ENCODE measurements at regions not wholly inside any gene's neighbourhood (a gene's known extent, or its start where the extent isn't known, plus 50 kb on each side); places are given as distances from the start of the nearest gene placed in this dataset.

DNA sequence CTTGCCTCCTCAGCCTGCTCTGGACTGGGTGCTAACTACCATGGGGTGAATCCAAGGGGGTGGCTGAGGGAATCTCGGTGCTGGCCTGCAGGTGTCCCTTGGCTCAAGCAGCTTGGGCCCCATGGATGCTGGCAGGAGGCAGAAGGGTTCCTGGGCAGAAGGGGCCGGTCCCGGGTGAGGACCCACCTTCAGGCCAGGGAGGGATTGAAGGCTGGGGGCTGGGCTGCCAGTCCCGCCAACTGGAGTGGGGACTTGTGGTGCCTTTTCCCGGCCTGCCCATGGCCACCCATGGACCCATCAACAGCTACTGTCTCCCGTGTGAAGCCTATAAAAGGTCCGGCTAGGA is 550.1 kb downstream of the SLC6A15 start:
- WGBS (ENCODE audit: insufficient coverage, insufficient read length), result no CpG with 5 or more reads among the region's 7 CpGs
- no peak for DNase-seq (ENCODE audit: low read depth, low spot score)

GRCh38 chr12:84361651-84362551 is 550.7 kb downstream of the SLC6A15 start:
- DNase-seq (ENCODE audit: low read depth, low spot score), result no peak
- Histone ChIP-seq H3K4me3 (ENCODE audit: low read length) (no peak overlapping the region), H3K9me3 (ENCODE audit: control insufficient read depth, insufficient read depth, low read length) (no peaks in the 10 kb centered on the region), H3K27me3 (ENCODE audit: control insufficient read depth, insufficient read depth, low read length) (no peaks in the 10 kb centered on the region), H3K4me1 (ENCODE audit: control insufficient read depth, insufficient read depth, low read length) (no peaks in the 10 kb centered on the region), H3K36me3 (ENCODE audit: control insufficient read depth, insufficient read depth, low read length) (no peaks in the 10 kb centered on the region), H3K27ac (ENCODE audit: low read length) (no peak overlapping the region)
- no CpG with 5 or more reads among the region's 27 CpGs for WGBS (ENCODE audit: insufficient coverage, insufficient read length)

More for the DNA sequence above, 550.1 kb downstream of the SLC6A15 start:
- Histone ChIP-seq H3K4me1 (ENCODE audit: control insufficient read depth, insufficient read depth, low read length) (no peaks in the 10 kb centered on the region), H3K36me3 (ENCODE audit: control insufficient read depth, insufficient read depth, low read length) (no peaks in the 10 kb centered on the region), H3K4me3 (ENCODE audit: low read length) (no peak overlapping the region), H3K27me3 (ENCODE audit: control insufficient read depth, insufficient read depth, low read length) (no peaks in the 10 kb centered on the region), H3K9me3 (ENCODE audit: control insufficient read depth, insufficient read depth, low read length) (no peaks in the 10 kb centered on the region), H3K27ac (ENCODE audit: low read length) (no peak overlapping the region)

- H3K27me3 ChIP-seq (ENCODE audit: control insufficient read depth, insufficient read depth, low read length), result no peaks in the 10 kb centered on the region
- H3K27ac ChIP-seq (ENCODE audit: low read length), result no peak overlapping the region
- H3K9me3 ChIP-seq (ENCODE audit: control insufficient read depth, insufficient read depth, low read length), result no peaks in the 10 kb centered on the region
- WGBS (ENCODE audit: insufficient coverage, insufficient read length), result no CpG with 5 or more reads among the region's 3 CpGs
- no peak for DNase-seq (ENCODE audit: low read depth, low spot score)
- H3K4me3 ChIP-seq (ENCODE audit: low read length), result no peak overlapping the region
- H3K4me1 ChIP-seq (ENCODE audit: control insufficient read depth, insufficient read depth, low read length), result no peaks in the 10 kb centered on the region
- H3K36me3 ChIP-seq (ENCODE audit: control insufficient read depth, insufficient read depth, low read length), result no peaks in the 10 kb centered on the region
Observed at GRCh38 chr12:84357314-84357713, 555.3 kb downstream of the SLC6A15 start.

- DNase-seq (ENCODE audit: low read depth, low spot score), result no peak
- no peaks in the 10 kb centered on the region for H3K36me3 ChIP-seq (ENCODE audit: control insufficient read depth, insufficient read depth, low read length)
- no peaks in the 10 kb centered on the region for H3K9me3 ChIP-seq (ENCODE audit: control insufficient read depth, insufficient read depth, low read length)
- H3K4me3 ChIP-seq (ENCODE audit: low read length), result no peak overlapping the region
- no CpG with 5 or more reads among the region's 5 CpGs for WGBS (ENCODE audit: insufficient coverage, insufficient read length)
- no peaks in the 10 kb centered on the region for H3K27me3 ChIP-seq (ENCODE audit: control insufficient read depth, insufficient read depth, low read length)
- H3K4me1 ChIP-seq (ENCODE audit: control insufficient read depth, insufficient read depth, low read length), result no peaks in the 10 kb centered on the region
- H3K27ac ChIP-seq (ENCODE audit: low read length), result no peak overlapping the region
Observed at GRCh38 chr12:84356224-84356623, 556.4 kb downstream of the SLC6A15 start.

DNA sequence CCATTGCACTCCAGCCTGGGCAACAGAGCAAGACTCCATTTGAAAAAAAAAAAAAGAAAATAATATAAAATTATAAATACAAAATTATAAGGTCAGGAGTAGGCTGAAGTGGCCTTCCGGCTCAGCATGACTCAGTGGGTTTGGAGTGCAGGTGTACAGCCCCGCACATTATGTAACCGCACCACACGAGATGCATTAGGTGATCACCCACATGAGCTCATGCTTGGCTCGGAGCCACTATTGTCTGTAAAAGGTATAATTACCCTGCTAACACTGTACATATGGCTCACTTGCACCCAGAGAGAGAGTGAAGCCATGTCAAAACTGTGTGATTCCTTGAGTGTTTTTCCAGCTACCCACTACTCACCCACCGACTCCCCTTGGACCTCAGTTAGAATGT is 557.0 kb downstream of the SLC6A15 start:
- Histone ChIP-seq H3K9me3 (ENCODE audit: control insufficient read depth, insufficient read depth, low read length) (no peaks in the 10 kb centered on the region), H3K36me3 (ENCODE audit: control insufficient read depth, insufficient read depth, low read length) (no peaks in the 10 kb centered on the region), H3K27me3 (ENCODE audit: control insufficient read depth, insufficient read depth, low read length) (no peaks in the 10 kb centered on the region), H3K27ac (ENCODE audit: low read length) (no peak overlapping the region), H3K4me3 (ENCODE audit: low read length) (no peak overlapping the region), H3K4me1 (ENCODE audit: control insufficient read depth, insufficient read depth, low read length) (no peaks in the 10 kb centered on the region)
- WGBS (ENCODE audit: insufficient coverage, insufficient read length), result no CpG with 5 or more reads among the region's 6 CpGs
- DNase-seq (ENCODE audit: low read depth, low spot score), result no peak

DNA sequence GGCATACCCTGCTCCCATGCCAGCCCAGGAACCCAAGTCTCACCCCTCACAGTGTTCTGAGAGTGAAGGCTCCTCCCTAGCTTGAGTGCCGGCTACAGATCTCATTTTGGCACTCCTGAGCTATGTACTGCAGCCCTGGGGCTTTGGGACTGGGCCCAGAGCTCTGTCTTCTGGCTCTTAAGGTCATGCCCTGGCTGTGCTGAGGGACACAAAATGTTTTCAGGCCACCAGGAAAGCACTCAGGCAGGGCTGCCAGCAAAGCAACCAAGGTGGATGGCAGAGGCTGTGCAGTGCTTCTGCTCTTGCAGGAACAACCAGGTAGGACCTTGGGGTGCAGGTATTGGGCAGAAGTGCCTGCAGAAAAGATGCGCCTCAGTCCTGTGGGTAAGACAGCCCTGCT is 564.0 kb downstream of the SLC6A15 start:
- H3K4me3 ChIP-seq (ENCODE audit: low read length), result no peak overlapping the region
- no CpG with 5 or more reads among the region's 2 CpGs for WGBS (ENCODE audit: insufficient coverage, insufficient read length)
- H3K27me3 ChIP-seq (ENCODE audit: control insufficient read depth, insufficient read depth, low read length), result no peaks in the 10 kb centered on the region
- no peaks in the 10 kb centered on the region for H3K9me3 ChIP-seq (ENCODE audit: control insufficient read depth, insufficient read depth, low read length)
- H3K27ac ChIP-seq (ENCODE audit: low read length), result no peak overlapping the region
- no peaks in the 10 kb centered on the region for H3K36me3 ChIP-seq (ENCODE audit: control insufficient read depth, insufficient read depth, low read length)
- no peaks in the 10 kb centered on the region for H3K4me1 ChIP-seq (ENCODE audit: control insufficient read depth, insufficient read depth, low read length)
- DNase-seq (ENCODE audit: low read depth, low spot score), result no peak

- Histone ChIP-seq H3K4me1 (ENCODE audit: control insufficient read depth, insufficient read depth, low read length) (no peaks in the 10 kb centered on the region), H3K9me3 (ENCODE audit: control insufficient read depth, insufficient read depth, low read length) (no peaks in the 10 kb centered on the region), H3K36me3 (ENCODE audit: control insufficient read depth, insufficient read depth, low read length) (no peaks in the 10 kb centered on the region), H3K4me3 (ENCODE audit: low read length) (no peak overlapping the region), H3K27ac (ENCODE audit: low read length) (no peak overlapping the region), H3K27me3 (ENCODE audit: control insufficient read depth, insufficient read depth, low read length) (no peaks in the 10 kb centered on the region)
- WGBS (ENCODE audit: insufficient coverage, insufficient read length), result no CpG with 5 or more reads among the region's 1 CpG
- DNase-seq (ENCODE audit: low read depth, low spot score), result no peak
Observed at GRCh38 chr12:84341467-84342193, 571.0 kb downstream of the SLC6A15 start.

GRCh38 chr12:84336231-84336630 is 576.4 kb downstream of the SLC6A15 start:
- Histone ChIP-seq H3K4me3 (ENCODE audit: low read length) (no peak overlapping the region), H3K27ac (ENCODE audit: low read length) (no peak overlapping the region), H3K4me1 (ENCODE audit: control insufficient read depth, insufficient read depth, low read length) (no peaks in the 10 kb centered on the region), H3K27me3 (ENCODE audit: control insufficient read depth, insufficient read depth, low read length) (no peaks in the 10 kb centered on the region), H3K36me3 (ENCODE audit: control insufficient read depth, insufficient read depth, low read length) (no peaks in the 10 kb centered on the region), H3K9me3 (ENCODE audit: control insufficient read depth, insufficient read depth, low read length) (no peaks in the 10 kb centered on the region)
- no peak for DNase-seq (ENCODE audit: low read depth, low spot score)
- no CpG with 5 or more reads among the region's 1 CpG for WGBS (ENCODE audit: insufficient coverage, insufficient read length)

DNA sequence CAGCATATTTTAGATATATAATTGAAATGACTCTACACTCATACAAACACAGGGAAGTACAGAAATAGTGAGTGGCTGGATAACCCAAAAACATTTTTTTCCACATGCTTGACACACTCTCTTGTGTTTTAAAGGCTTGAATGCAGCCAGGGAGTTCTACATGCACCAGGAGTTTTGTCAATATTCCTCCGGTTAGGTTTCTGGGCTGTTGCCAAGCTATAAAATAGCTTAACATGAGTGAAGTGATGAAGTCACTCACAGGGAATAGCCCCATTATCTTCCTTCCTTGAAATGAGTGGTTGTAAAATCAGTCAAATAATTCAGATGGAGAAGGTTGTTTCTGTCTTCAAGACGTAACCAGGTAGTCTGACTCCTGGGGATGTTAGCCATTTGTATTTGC is 582.7 kb downstream of the SLC6A15 start:
- no peaks in the 10 kb centered on the region for H3K9me3 ChIP-seq (ENCODE audit: control insufficient read depth, insufficient read depth, low read length)
- WGBS (ENCODE audit: insufficient coverage, insufficient read length), result no CpG with 5 or more reads among the region's 2 CpGs

DNA sequence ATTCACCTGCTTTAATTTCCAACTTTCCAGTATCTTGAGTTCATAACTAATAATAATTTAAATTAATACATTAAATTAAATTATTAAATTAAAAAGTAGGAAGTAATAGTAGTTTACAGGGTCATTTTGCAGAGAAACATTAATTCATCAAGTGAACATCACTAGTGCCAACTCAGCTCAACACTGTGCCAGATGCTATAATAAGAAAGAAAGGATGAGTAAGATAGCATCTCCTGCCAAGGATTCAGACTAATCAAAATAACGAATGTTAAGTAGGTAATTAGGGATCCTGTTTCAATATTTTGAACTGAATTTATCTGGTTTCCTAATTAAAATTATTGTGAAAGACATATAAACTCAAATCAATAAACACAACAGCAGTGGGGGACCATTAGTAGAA is 596.7 kb downstream of the SLC6A15 start:
- Histone ChIP-seq H3K4me3 (ENCODE audit: low read length) (no peak overlapping the region), H3K4me1 (ENCODE audit: control insufficient read depth, insufficient read depth, low read length) (no peaks in the 10 kb centered on the region), H3K27me3 (ENCODE audit: control insufficient read depth, insufficient read depth, low read length) (no peaks in the 10 kb centered on the region), H3K36me3 (ENCODE audit: control insufficient read depth, insufficient read depth, low read length) (no peaks in the 10 kb centered on the region), H3K27ac (ENCODE audit: low read length) (no peak overlapping the region), H3K9me3 (ENCODE audit: control insufficient read depth, insufficient read depth, low read length) (no peaks in the 10 kb centered on the region)
- no peak for DNase-seq (ENCODE audit: low read depth, low spot score)
- no CpG with 5 or more reads among the region's 1 CpG for whole genome bisulfite sequencing (ENCODE audit: insufficient coverage, insufficient read length)

More for the DNA sequence above, 582.7 kb downstream of the SLC6A15 start:
- DNase-seq (ENCODE audit: low read depth, low spot score), result no peak
- no peak overlapping the region for H3K27ac ChIP-seq (ENCODE audit: low read length)
- H3K4me3 ChIP-seq (ENCODE audit: low read length), result no peak overlapping the region
- H3K27me3 ChIP-seq (ENCODE audit: control insufficient read depth, insufficient read depth, low read length), result no peaks in the 10 kb centered on the region
- no peaks in the 10 kb centered on the region for H3K36me3 ChIP-seq (ENCODE audit: control insufficient read depth, insufficient read depth, low read length)
- no peaks in the 10 kb centered on the region for H3K4me1 ChIP-seq (ENCODE audit: control insufficient read depth, insufficient read depth, low read length)

GRCh38 chr12:84313323-84313675 is 599.3 kb downstream of the SLC6A15 start:
- no peak overlapping the region for H3K4me3 ChIP-seq (ENCODE audit: low read length)

More at GRCh38 chr12:84313323-84313675, 599.3 kb downstream of the SLC6A15 start:
- Histone ChIP-seq H3K27me3 (ENCODE audit: control insufficient read depth, insufficient read depth, low read length) (no peaks in the 10 kb centered on the region), H3K4me1 (ENCODE audit: control insufficient read depth, insufficient read depth, low read length) (no peaks in the 10 kb centered on the region), H3K27ac (ENCODE audit: low read length) (no peak overlapping the region), H3K9me3 (ENCODE audit: control insufficient read depth, insufficient read depth, low read length) (no peaks in the 10 kb centered on the region), H3K36me3 (ENCODE audit: control insufficient read depth, insufficient read depth, low read length) (no peaks in the 10 kb centered on the region)
- DNase-seq (ENCODE audit: low read depth, low spot score), result no peak

All from iPS DF 6.9 (cell line).